HUES48 (cell line): ENCODE measurements at regions not wholly inside any gene's neighbourhood (a gene's known extent, or its start where the extent isn't known, plus 50 kb on each side); places are given as distances from the start of the nearest gene placed in this dataset.

ENCODE experiments used
- H3K27ac ChIP-seq: one replicate; pipeline ENCODE4 v1.7.0; 2013; ENCODE audit warnings: low read depth, low read length, inconsistent platforms
- H3K27me3 ChIP-seq: 2 replicates; pipeline ENCODE4 v1.6.1; 2013; ENCODE audit warnings: mild to moderate bottlenecking, low read length; ENCODE audit not compliant: control insufficient read depth, insufficient read depth
- H3K36me3 ChIP-seq: 2 replicates; pipeline ENCODE4 v1.6.1; 2013; ENCODE audit warnings: low read length; ENCODE audit not compliant: control insufficient read depth, insufficient read depth
- H3K4me1 ChIP-seq: 2 replicates; pipeline ENCODE4 v1.6.1; 2013; ENCODE audit warnings: mild to moderate bottlenecking, low read length; ENCODE audit not compliant: control insufficient read depth, insufficient read depth
- H3K4me3 ChIP-seq: 2 replicates; pipeline ENCODE4 v1.5.1; 2013; ENCODE audit warnings: mild to moderate bottlenecking, low read depth, low read length
- H3K9ac ChIP-seq: 2 replicates; pipeline ENCODE4 v1.6.1; 2013; ENCODE audit warnings: mild to moderate bottlenecking, low read depth, low read length, moderate library complexity
- H3K9me3 ChIP-seq: 2 replicates; pipeline ENCODE4 v1.6.1; 2013; ENCODE audit warnings: low read length; ENCODE audit not compliant: control insufficient read depth, insufficient read depth

- Histone ChIP-seq H3K4me1 (peaks cover 27% of the 10 kb centered on the region), H3K9ac (no peak overlapping the region), H3K27me3 (peaks cover 12% of the 10 kb centered on the region), H3K27ac (no peak overlapping the region), H3K4me3 (no peak overlapping the region), H3K9me3 (no peaks in the 10 kb centered on the region), H3K36me3 (no peaks in the 10 kb centered on the region)
Observed at GRCh38 chr6:113562248-113562647, 294.9 kb upstream of the MARCKS start.

GRCh38 chr6:113564371-113565171, 292.6 kb upstream of the MARCKS start:
- Histone ChIP-seq H3K9ac (peak overlapping the region; percentile 51; the same call in 1 of the 2 replicates), H3K4me3 (peak overlapping the region; percentile 42), H3K27ac (peak overlapping the region; percentile 79), H3K4me1 (peaks cover 17% of the 10 kb centered on the region), H3K27me3 (peaks cover 12% of the 10 kb centered on the region), H3K36me3 (no peaks in the 10 kb centered on the region), H3K9me3 (no peaks in the 10 kb centered on the region)

- Histone ChIP-seq H3K9ac (no peak overlapping the region), H3K4me3 (peak overlapping the region; percentile 42; the same call in 1 of the 2 replicates), H3K27ac (peak overlapping the region; percentile 79), H3K36me3 (no peaks in the 10 kb centered on the region), H3K4me1 (peaks cover 16% of the 10 kb centered on the region), H3K27me3 (peaks cover 12% of the 10 kb centered on the region), H3K9me3 (no peaks in the 10 kb centered on the region)
Observed at GRCh38 chr6:113565306-113565705, 291.8 kb upstream of the MARCKS start.

GRCh38 chr6:113570161-113570560, 287.0 kb upstream of the MARCKS start:
- no peaks in the 10 kb centered on the region for H3K9me3 ChIP-seq
- H3K4me3 ChIP-seq: no peak overlapping the region
- H3K9ac ChIP-seq: no peak overlapping the region
- H3K4me1 ChIP-seq: peaks cover 5% of the 10 kb centered on the region
- no peaks in the 10 kb centered on the region for H3K36me3 ChIP-seq
- H3K27me3 ChIP-seq: peaks cover 10% of the 10 kb centered on the region
- no peak overlapping the region for H3K27ac ChIP-seq

GRCh38 chr6:113570641-113571040, 286.5 kb upstream of the MARCKS start:
- Histone ChIP-seq H3K36me3 (no peaks in the 10 kb centered on the region), H3K9me3 (no peaks in the 10 kb centered on the region), H3K9ac (no peak overlapping the region), H3K4me3 (no peak overlapping the region), H3K4me1 (peaks cover under 1% of the 10 kb centered on the region), H3K27ac (no peak overlapping the region), H3K27me3 (peaks cover 5% of the 10 kb centered on the region)

GRCh38 chr6:113574147-113574546, 283.0 kb upstream of the MARCKS start:
- Histone ChIP-seq H3K27ac (no peak overlapping the region), H3K9ac (no peak overlapping the region), H3K27me3 (no peaks in the 10 kb centered on the region)

GRCh38 chr6:113576310-113576709, 280.8 kb upstream of the MARCKS start:
- H3K9ac ChIP-seq: no peak overlapping the region
- no peaks in the 10 kb centered on the region for H3K9me3 ChIP-seq
- H3K27me3 ChIP-seq: no peaks in the 10 kb centered on the region
- no peaks in the 10 kb centered on the region for H3K4me1 ChIP-seq
- no peak overlapping the region for H3K27ac ChIP-seq
- no peak overlapping the region for H3K4me3 ChIP-seq
- no peaks in the 10 kb centered on the region for H3K36me3 ChIP-seq

More at GRCh38 chr6:113574147-113574546, 283.0 kb upstream of the MARCKS start:
- Histone ChIP-seq H3K4me1 (no peaks in the 10 kb centered on the region), H3K36me3 (no peaks in the 10 kb centered on the region), H3K9me3 (no peaks in the 10 kb centered on the region), H3K4me3 (no peak overlapping the region)

- Histone ChIP-seq H3K4me1 (no peaks in the 10 kb centered on the region), H3K9ac (no peak overlapping the region), H3K27ac (no peak overlapping the region), H3K9me3 (no peaks in the 10 kb centered on the region), H3K4me3 (no peak overlapping the region), H3K27me3 (no peaks in the 10 kb centered on the region), H3K36me3 (no peaks in the 10 kb centered on the region)
Observed at GRCh38 chr6:113578691-113579090, 278.5 kb upstream of the MARCKS start.

- H3K4me1 ChIP-seq: peaks cover 29% of the 10 kb centered on the region
- H3K36me3 ChIP-seq: no peaks in the 10 kb centered on the region
- no peaks in the 10 kb centered on the region for H3K9me3 ChIP-seq
- no peaks in the 10 kb centered on the region for H3K27me3 ChIP-seq
- H3K27ac ChIP-seq: no peak overlapping the region
- no peak overlapping the region for H3K4me3 ChIP-seq
- H3K9ac ChIP-seq: no peak overlapping the region
Observed at GRCh38 chr6:113584767-113585166, 272.4 kb upstream of the MARCKS start.

GRCh38 chr6:113585246-113585645, 271.9 kb upstream of the MARCKS start:
- Histone ChIP-seq H3K9me3 (no peaks in the 10 kb centered on the region), H3K27ac (no peak overlapping the region), H3K4me1 (peaks cover 29% of the 10 kb centered on the region), H3K27me3 (no peaks in the 10 kb centered on the region), H3K9ac (no peak overlapping the region), H3K36me3 (no peaks in the 10 kb centered on the region), H3K4me3 (no peak overlapping the region)

- H3K9me3 ChIP-seq: no peaks in the 10 kb centered on the region
- no peaks in the 10 kb centered on the region for H3K27me3 ChIP-seq
- peak overlapping the region; percentile 33; the same call in 1 of the 2 replicates for H3K9ac ChIP-seq
- H3K4me3 ChIP-seq: peak overlapping the region; percentile 18
- peaks cover 32% of the 10 kb centered on the region for H3K4me1 ChIP-seq
- H3K36me3 ChIP-seq: no peaks in the 10 kb centered on the region
- peak overlapping the region; percentile 77 for H3K27ac ChIP-seq
Observed at GRCh38 chr6:113586413-113587077, 270.6 kb upstream of the MARCKS start.
